GM18867 (cell line): ENCODE measurements at regions not wholly inside any gene's neighbourhood (a gene's known extent, or its start where the extent isn't known, plus 50 kb on each side); places are given as distances from the start of the nearest gene placed in this dataset.
"Not testable (repeated sequence)": the region's sequence is repeated elsewhere in the genome, so short reads cannot be mapped to it uniquely, and the experiment has no call there.

ENCODE experiments used
- ATAC-seq: cut with Tn5 transposase; IDR thresholded peaks from one replicate; pipeline ENCODE4 v1.9.1; 2021; ENCODE audit warnings: mild to moderate bottlenecking, moderate library complexity; ENCODE audit not compliant: unreplicated experiment

GRCh38 chr7:26424319-26424718 lies 132.7 kb downstream of the SNX10 start:
- ATAC-seq: not testable (repeated sequence)

DNA sequence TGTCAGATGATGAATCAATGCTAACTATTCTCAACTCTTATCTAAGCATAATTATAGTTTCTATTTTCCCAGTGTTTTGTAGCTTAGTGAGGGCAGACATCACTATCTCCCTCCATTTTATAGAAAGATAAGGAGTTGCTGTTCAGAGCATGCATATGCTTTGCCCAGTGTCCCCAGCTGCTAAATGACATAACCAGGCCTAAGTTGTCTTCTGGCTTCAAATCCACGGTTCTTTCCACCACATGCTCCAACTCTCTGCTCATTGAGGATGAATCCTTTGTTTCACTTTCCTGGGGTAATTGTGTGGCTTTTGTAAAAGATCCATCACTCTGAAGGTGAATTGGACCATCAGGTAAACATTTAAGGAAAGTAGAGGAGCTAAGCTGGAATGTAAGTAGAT lies 134.0 kb downstream of the SNX10 start:
- no peak for ATAC-seq

DNA sequence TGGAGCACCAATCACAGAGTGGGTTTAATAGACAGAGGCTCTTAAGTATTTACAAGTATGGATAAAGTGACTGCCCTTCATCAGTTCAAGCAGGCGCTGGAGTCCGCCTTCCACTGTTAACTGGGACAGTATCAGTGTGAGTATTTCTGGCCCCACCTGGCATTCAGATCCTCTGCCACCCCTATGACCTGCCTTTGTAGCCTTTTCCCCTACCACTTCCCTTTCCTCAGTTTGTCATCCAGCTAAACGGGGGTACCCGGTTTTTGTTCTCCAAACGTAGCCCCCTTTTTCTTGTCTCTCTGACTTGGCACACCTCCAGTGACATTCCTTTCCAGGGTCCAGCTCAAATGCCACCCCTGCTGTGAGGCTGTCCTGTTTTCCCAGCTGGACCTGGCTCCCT lies 134.4 kb downstream of the SNX10 start:
- no peak for ATAC-seq

DNA sequence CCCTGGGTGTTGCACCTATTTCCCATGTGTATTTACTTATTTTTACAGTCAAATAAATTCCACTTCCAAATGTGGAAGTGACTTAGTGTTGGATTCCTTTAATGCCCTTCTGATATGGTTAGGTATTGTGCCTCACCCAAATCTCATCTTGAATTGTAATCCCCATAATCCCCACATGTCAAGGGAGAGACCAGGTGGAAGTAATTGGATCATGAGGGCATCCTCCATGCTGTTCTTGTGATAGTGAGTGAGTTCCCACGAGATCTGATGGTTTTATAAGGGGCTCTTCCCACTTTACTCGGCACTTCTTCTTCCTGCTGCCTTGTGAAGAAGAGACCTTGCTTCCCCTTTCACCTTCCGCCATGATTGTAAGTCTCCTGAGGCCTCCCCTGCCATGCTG lies 136.9 kb downstream of the SNX10 start:
- no peak for ATAC-seq

- ATAC-seq: no peak
Measured at GRCh38 chr7:26429168-26429567, 137.5 kb downstream of the SNX10 start.

GRCh38 chr7:26434974-26435373 lies 143.3 kb downstream of the SNX10 start:
- no peak for ATAC-seq

DNA sequence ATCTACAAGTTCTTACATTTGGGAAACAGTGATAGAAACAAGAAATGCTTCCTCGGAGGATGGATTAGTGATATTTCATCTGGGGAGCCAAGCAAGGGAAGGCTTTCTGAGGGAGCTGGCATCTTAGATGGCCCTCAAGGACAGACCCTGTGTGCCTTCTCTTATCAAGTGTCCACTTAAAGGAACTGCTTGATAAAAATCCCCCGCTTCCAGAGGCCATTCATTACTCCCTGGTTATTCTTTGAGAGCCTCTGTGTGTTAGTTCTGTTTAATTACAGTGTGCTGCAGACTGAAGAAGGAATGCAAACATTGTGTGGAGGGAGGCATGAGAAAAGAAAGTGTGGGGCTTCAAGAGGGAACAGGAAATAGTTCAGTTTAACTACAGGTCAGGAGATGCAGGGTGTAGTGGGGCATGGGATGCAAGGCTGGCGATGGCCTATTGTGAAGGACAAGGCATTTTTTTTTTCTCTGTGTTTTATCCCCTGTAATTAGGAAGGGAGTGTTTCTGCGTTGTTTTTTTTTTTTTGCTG lies 145.4 kb downstream of the SNX10 start:
- ATAC-seq: no peak

DNA sequence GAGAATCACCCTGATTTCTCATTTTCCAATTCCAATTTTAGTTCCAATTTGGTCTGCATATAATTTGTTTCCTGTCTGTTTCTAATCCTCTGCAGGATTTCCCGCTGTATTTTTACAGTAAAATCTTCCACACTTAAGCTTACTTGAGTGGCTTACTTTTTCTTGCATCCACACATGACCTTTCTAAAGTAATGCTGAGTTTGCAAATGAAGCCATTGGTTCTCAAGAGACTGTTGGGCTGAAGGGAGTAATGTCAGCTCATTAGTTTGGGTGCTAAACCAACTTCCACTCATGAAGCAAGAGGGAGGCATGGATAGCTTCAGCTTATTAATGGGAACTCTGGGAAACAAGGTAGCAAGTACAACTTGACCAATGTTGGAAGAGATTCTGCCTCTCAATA lies 146.4 kb downstream of the SNX10 start:
- ATAC-seq: no peak

DNA sequence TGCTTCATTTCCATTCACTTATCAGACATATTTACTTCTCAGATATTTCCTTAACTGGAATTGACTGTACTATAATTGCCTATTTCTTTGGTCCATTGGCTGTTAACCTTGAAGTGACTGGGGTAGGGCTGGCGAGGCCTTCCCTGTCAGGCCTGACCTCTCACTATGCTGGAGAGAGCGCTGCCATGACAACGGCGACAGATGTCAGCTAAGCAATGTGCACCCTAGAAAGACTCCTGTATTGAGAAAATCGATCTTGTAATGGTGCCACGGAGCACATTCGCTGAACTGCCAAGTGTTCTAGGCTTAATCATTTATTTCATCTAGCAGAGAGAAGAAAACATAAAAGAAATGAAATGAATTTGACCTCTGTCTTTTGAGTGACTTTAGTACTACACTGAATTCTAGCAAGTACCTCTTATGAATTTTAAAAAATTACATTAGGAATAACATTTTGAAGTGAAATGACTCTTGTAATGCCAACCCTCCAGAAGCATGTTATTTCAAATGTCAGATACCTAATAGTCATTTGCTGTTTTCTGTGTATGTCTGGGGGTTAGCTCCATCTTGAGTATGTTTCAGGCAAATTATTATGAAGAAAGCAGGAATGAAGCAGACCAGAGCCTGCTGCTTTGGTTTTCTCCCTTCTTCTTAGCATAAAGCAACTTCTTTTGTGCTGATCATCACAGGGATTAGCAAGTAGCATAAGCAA lies 148.0 kb downstream of the SNX10 start:
- ATAC-seq: no peak

DNA sequence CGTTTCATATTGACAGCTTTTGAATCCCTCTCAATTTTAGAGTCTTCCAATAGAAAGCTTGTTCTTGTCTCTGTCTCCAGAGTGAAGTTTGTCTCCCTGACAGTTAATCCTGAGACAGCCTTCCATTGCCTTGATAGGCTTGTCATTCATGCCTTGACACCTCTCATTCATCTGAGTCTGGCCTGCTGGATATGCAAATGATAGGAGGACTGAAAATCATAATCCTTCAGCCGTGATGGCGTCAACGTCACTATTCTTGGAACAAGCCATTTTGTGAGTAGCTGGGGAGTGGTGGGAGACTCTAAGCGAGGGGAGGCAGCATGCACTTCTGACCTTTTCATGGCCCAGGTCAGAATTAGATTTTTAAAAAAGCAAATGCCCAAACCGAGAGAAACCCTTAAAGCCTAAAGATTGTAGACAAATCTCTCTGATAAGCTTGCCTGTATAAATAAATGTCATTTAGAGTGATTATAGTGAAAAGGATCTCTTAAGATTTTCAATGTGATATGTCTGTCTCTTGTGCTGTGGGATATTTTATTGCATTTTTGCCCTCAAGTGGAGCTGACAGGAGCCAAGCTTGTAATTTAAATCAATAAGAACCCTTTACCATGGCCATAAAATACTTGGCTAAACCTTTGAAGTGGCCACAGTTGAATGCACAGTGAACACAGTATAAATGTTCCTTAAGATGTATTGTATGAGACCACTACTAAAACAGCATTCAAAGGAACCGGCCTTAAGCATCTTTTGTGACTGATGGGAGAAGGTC lies 148.8 kb downstream of the SNX10 start:
- no peak for ATAC-seq

GRCh38 chr7:26441002-26441521 lies 149.4 kb downstream of the SNX10 start:
- no peak for ATAC-seq

GRCh38 chr7:26441611-26442277 lies 150.1 kb downstream of the SNX10 start:
- no peak for ATAC-seq

DNA sequence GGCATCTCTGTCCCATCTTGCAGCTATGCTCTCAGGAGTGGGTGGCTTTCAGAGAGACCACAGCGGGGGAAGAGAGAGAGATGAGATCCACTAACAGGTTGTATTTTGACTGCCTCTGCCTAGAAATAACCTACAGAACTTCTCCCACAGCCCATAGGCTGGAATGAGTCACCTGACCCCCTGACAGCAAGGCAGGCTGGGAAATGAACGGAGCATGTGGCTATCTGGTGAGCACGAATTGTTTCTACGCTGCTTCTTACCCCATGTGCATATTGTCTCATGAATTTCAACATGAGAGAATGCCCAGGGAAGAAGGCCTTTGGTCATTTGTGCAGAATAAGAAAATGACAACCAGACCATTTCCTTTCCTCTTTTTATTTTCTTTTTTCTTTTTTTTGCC lies 151.3 kb downstream of the SNX10 start:
- ATAC-seq: no peak

GRCh38 chr7:26443751-26444150 lies 152.1 kb downstream of the SNX10 start:
- ATAC-seq: no peak

DNA sequence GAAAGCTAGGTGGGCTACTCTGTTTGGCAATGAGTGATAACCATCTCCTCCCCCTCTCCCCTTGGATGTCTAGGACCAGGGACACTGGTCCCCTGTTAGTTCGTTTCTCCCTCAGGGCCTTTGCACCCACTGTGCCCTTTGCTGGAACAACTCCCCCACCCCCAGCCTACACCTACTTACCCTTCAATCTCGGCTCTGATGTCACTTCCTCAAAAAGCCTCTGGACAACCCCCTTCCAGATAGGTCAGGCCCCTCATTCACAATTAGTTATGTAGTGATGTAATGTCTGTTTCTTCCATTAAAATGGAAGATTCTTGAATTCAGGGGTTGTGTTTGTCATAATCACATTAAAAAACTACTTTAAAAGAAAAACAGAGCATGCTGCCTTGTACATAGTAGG lies 152.9 kb downstream of the SNX10 start:
- no peak for ATAC-seq

DNA sequence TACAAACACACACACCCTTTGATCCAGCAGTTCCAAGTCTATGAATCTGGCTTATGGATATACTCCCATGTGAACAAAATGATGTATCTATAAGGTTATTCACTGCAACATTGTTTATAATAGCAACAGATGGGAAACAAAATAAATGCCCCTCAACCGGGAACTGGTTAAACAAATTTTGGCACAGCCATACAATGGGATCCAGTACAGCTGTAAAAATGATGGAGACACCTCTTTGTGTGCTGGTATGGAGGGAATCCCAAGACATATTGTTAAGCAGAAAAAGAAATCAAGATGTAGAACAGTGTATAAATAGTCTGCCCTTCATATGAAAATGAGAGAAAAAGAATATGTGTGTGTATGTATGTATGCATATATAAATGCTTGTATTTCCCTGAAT lies 155.5 kb downstream of the SNX10 start:
- ATAC-seq: no peak

DNA sequence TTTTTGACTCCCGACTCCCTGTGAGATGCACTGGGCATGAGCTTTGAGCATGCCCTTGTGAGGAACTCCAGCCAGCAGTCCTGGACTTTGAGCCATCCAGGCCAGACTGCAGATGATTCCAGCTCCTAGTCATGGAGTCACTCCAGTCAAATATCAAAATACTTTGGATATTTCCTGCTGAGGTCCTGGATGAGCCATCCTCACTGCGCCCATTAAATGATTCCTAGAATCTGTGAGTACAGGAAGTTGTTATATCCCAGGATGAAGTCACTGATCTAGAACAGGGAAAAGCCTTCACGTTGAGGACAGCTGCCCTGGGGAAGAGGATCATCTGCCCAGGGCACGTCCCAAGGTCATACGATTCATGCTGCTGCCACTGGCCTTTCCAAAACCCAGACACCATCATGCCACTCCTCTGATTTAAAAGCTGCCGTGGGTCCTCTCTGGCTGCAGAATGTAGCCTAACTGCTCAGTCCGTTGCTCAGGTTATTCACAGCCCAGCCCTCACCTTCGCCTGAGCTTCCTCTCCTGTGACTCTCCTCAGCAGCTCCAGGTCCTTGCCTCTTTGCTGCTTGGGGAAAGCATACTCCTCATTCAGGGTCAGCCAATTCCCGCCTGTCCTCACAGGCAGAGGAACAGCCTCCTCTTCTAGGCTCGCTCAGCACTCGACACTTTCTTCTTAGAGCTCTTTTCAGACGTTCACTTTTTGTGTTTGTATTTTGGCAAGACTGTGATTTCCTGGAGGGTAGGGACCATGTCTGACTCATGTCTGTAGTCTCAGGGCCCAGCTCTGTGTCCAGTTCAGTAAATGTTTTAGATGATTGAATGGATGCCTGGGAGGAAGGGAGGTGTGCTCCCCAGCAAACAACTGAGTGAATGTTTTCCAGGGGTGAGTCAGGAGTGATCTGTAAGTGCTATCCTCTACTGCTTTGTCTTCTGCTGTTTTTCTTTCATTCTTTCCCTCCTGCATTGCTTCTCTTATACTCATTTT lies 157.8 kb downstream of the SNX10 start:
- no peak for ATAC-seq

DNA sequence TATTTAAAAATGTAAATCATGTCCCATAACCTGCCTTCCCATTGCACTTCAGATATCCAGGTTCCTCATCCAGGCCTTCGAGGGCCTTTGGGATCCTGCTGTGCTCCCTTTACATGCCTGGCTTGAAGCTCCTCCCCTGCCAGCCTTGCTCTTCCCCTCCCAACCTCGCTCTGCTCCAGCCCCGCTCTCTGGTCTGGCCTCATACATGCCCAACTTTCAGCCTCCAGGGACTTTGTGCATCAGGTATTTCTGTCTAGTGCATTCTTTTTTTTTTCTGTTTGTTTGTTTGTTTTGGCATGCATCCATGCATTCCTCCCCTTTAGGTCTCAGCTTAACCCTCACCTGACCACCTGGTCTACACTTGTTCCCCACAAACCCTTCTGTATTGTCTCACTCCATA lies 160.3 kb downstream of the SNX10 start:
- no peak for ATAC-seq

GRCh38 chr7:26454180-26454579 lies 162.5 kb downstream of the SNX10 start:
- no peak for ATAC-seq

DNA sequence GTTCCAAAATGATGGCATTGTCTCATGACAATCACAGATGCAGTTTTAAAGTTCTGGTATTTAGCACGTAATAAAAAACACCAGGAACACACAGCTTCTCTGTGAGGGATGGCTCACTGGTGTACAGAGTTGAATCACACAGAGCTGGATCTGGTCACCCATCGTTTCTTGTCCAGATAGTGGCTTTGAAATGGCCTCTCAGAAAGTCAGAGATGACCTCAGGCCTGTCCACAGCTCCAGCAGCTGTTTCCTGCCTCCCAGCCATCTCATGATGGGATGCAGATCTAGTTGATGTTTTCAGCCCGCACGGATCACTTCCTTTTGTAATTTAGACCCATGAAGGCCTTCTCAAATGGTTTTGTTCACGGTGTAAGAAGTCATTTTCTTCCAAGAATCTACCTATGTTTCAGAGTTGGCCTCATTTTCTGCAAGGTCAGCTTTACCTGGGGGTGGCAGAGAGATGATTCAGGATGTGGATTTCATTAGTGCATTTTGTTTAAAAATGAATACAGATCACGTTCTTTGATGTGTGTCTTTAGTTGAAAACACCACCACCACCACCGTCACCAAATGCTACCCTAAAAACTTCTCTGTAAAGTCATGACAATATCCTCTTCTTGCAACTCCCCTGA lies 166.2 kb downstream of the SNX10 start:
- ATAC-seq: no peak
